ENCODE measurements at regions not wholly inside any gene's neighbourhood (a gene's known extent, or its start where the extent isn't known, plus 50 kb on each side); places are given as distances from the start of the nearest gene placed in this dataset.
A peak's percentile ranks its signal among the peaks of the same experiment; 100 is the strongest.

- BruUV-seq (replicated peaks) = no TSS peak
- intact Hi-C loops (cut with micrococcal nuclease; ENCODE audit: unreplicated experiment) = no loop called here
- Mint-ChIP-seq H3K27ac (ENCODE audit: unreplicated experiment) (no peak overlapping the region), H3K27me3 (ENCODE audit: unreplicated experiment) (no peaks in the 10 kb centered on the region), H3K9me3 (ENCODE audit: low read depth, unreplicated experiment) (peaks cover 3% of the 10 kb centered on the region), H3K36me3 (ENCODE audit: insufficient read depth, unreplicated experiment) (no peaks in the 10 kb centered on the region), H3K4me3 (ENCODE audit: low read depth, unreplicated experiment) (no peak overlapping the region), H3K4me1 (ENCODE audit: low read depth, unreplicated experiment) (peaks cover 31% of the 10 kb centered on the region)
- no peak for DNase-seq
- CTCF ChIA-PET = no interaction called here
- TF ChIP-seq CTCF (IDR thresholded peaks at IDR 0.05; ENCODE audit: unreplicated experiment) = no peak
Observed at GRCh38 chr2:153546358-153546757, 67.8 kb upstream of the RPRM start.

- intact Hi-C loops (cut with micrococcal nuclease; ENCODE audit: unreplicated experiment) = no loop called here
- H3K4me3 Mint-ChIP-seq (ENCODE audit: low read depth, unreplicated experiment) = no peak overlapping the region
- no peak for TF ChIP-seq CTCF (IDR thresholded peaks at IDR 0.05; ENCODE audit: unreplicated experiment)
- CTCF ChIA-PET = no interaction called here
- BruUV-seq (replicated peaks) = no TSS peak
- peaks cover 15% of the 10 kb centered on the region for H3K4me1 Mint-ChIP-seq (ENCODE audit: low read depth, unreplicated experiment)
- H3K36me3 Mint-ChIP-seq (ENCODE audit: insufficient read depth, unreplicated experiment) = no peaks in the 10 kb centered on the region
- no peak for DNase-seq
- no peaks in the 10 kb centered on the region for H3K9me3 Mint-ChIP-seq (ENCODE audit: low read depth, unreplicated experiment)
- H3K27me3 Mint-ChIP-seq (ENCODE audit: unreplicated experiment) = no peaks in the 10 kb centered on the region
- no peak overlapping the region for H3K27ac Mint-ChIP-seq (ENCODE audit: unreplicated experiment)
Observed at GRCh38 chr2:153548536-153548935, 70.0 kb upstream of the RPRM start.

- Mint-ChIP-seq H3K27me3 (ENCODE audit: unreplicated experiment) (no peaks in the 10 kb centered on the region), H3K27ac (ENCODE audit: unreplicated experiment) (no peak overlapping the region), H3K4me3 (ENCODE audit: low read depth, unreplicated experiment) (no peak overlapping the region), H3K36me3 (ENCODE audit: insufficient read depth, unreplicated experiment) (no peaks in the 10 kb centered on the region), H3K9me3 (ENCODE audit: low read depth, unreplicated experiment) (no peaks in the 10 kb centered on the region), H3K4me1 (ENCODE audit: low read depth, unreplicated experiment) (no peaks in the 10 kb centered on the region)
- intact Hi-C loops (cut with micrococcal nuclease; ENCODE audit: unreplicated experiment) = no loop called here
- no peak for DNase-seq
- TF ChIP-seq CTCF (IDR thresholded peaks at IDR 0.05; ENCODE audit: unreplicated experiment) = no peak
- CTCF ChIA-PET = no interaction called here
- no TSS peak for BruUV-seq (replicated peaks)
Observed at GRCh38 chr2:153551698-153552097, 73.1 kb upstream of the RPRM start.

GRCh38 chr2:153557211-153557610 lies 78.6 kb upstream of the RPRM start:
- Mint-ChIP-seq H3K27me3 (ENCODE audit: unreplicated experiment) (no peaks in the 10 kb centered on the region), H3K4me1 (ENCODE audit: low read depth, unreplicated experiment) (peaks cover 18% of the 10 kb centered on the region), H3K9me3 (ENCODE audit: low read depth, unreplicated experiment) (no peaks in the 10 kb centered on the region), H3K27ac (ENCODE audit: unreplicated experiment) (peak overlapping the region; percentile 9), H3K36me3 (ENCODE audit: insufficient read depth, unreplicated experiment) (peaks cover 6% of the 10 kb centered on the region), H3K4me3 (ENCODE audit: low read depth, unreplicated experiment) (no peak overlapping the region)
- BruUV-seq (replicated peaks) = no TSS peak
- CTCF ChIA-PET = interaction anchor here (0.5 kb wide), 2 partner anchors 9 to 829 kb away, joined by 4 to 5 read pairs; no protein-coding TSS in a partner anchor
- TF ChIP-seq CTCF (IDR thresholded peaks at IDR 0.05; ENCODE audit: unreplicated experiment) = no peak
- DNase-seq = no peak
- intact Hi-C loops (cut with micrococcal nuclease; ENCODE audit: unreplicated experiment) = no loop called here

Measured in Calu3 (cell line).